Colon (tissue), 2 donors: ENCODE measurements at regions not wholly inside any gene's neighbourhood (a gene's known extent, or its start where the extent isn't known, plus 50 kb on each side); places are given as distances from the start of the nearest gene placed in this dataset.
"Not testable (repeated sequence)": the region's sequence is repeated elsewhere in the genome, so short reads cannot be mapped to it uniquely, and the experiment has no call there.

Experiments
- FAIRE-seq: peaks from 2 replicates; lab custom pipeline; 2012; peaks lifted over from hg19 to GRCh38; lab: Jason Lieb, UNC
- donor health status: control.
- donor health status: control.

DNA sequence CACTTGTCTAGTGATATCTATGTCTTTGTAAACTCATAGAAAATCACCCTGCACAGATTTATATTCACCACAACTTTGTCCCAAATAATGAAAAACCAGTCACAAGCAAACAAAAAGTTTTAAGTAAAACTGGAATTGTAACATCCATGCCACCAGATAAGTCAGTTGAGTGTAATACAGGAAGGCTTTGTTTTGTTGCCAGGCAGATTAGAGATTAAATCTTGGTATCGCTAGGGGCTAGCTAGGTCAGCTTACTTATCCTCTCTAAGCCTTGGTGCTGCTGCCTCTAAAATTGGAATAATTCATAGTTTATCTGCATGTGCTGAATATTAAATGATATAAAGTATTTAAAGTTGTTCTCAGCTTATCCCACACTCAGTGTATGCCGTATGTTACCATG lies 1062.5 kb downstream of the CDH9 start:
- no peak for FAIRE-seq

DNA sequence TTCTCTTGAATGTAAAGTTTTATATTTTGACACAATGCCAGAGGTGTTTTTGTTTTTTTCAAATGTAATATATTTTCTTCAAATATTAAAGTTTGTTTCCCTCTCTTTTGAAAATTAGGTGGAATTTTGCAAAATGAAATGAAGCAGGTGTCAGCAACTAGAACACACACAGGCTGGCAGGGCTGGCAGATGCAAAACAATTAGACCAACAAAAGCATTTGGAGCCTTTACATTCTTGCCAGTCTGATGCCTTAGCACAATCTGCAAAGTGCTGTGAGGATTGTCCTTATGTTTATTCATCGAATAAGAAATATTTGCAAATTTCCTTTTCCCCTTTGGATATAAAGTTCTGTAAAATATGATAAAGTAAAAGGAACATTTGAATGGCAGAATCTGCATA lies 1063.9 kb downstream of the CDH9 start:
- no peak for FAIRE-seq

DNA sequence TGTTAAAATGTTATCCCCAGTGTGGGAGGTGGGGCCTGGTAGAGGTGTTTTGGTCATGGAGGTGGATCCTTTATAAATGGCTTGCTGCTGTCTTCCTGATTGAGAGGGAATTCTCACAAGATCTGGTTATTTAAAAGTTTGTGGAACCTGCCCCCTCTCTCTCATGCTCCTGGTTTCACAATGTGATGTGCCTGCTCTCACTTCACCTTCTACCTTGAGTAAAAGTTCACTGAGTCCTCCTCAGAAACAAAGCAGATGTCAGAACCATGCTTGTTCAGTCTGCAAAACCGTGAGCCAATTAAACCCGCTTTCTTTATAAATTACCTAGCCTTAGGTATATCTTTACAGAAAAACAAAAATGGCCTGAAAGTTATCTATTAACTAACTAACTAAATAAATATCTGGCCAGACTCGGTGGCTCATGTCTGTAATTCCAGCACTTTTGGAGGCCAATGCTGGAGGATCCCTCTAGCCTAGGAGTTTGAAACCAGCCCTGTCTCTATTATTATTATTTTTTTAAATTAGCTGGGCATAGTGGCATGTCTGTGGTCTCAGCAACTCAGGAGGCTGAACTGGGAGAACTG lies 1067.4 kb downstream of the CDH9 start:
- FAIRE-seq = no peak

GRCh38 chr5:25969042-25969441 lies 1069.3 kb downstream of the CDH9 start:
- FAIRE-seq = not testable (repeated sequence)

DNA sequence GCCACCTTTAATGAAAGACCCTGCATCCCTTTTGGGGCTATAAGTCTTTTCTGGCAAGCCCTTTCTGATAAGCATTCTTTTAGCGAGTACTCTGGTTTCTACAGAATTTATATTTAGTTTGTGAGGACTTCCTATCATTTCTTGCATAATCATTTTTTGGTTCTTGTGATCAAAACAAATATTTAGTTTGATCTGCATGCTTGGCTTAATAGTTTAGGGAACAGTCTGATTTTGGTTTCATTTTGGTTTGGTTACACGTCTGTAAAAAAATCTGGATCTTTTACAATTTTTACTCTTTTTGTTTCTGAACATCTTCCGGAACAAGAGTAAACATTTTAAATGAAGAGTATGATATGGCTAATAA lies 1074.4 kb downstream of the CDH9 start:
- FAIRE-seq = no peak

- FAIRE-seq = no peak
Measured at GRCh38 chr5:25963251-25964008, 1075.0 kb downstream of the CDH9 start.

GRCh38 chr5:25955337-25955736 lies 1083.0 kb downstream of the CDH9 start:
- no peak for FAIRE-seq

DNA sequence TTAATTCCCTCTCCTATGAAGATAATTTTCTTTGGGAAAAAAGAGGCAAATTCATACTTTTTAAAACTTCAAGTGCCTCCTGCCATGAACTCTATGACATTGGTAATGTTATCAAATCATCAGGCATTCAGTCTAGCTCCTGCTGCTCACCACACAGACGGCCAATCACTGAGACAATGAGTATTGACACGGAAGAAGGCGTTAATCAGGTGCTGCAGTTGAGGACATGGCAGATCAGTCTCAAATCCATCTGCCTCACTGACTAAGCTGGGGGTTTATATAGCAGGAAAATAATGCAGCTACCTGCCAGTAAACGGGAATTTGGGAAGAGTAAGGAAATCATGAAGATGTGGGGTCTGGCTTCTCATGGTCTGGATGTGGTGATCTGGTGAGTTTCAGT lies 1087.7 kb downstream of the CDH9 start:
- no peak for FAIRE-seq

GRCh38 chr5:25948278-25948677 lies 1090.1 kb downstream of the CDH9 start:
- no peak for FAIRE-seq

- FAIRE-seq = no peak
Measured at GRCh38 chr5:25944786-25945185, 1093.6 kb downstream of the CDH9 start.

- FAIRE-seq = no peak
Measured at GRCh38 chr5:25909163-25909562, 1129.2 kb downstream of the CDH9 start.

- FAIRE-seq = no peak
Measured at GRCh38 chr5:25905646-25906045, 1132.7 kb downstream of the CDH9 start.

DNA sequence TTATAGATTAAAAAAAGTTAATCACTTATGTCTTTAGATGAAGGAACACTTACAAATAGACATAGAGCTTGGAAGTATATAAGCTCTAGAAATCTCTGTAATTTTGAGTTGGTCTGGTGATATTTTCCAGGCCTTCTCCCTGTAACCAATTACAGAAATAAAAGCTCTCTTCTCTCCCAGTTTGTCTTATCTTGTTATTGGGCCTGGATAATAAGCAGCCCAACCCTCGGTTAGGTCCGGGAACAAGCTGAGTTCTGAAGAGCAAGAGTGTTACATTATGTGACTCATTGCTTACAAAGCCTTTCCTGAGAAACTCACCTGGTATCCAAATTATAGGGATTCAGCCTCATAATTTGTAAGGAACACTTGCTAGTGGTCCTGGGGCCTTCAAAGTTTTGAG lies 1146.2 kb downstream of the CDH9 start:
- FAIRE-seq = no peak

- FAIRE-seq = no peak
Measured at GRCh38 chr5:25891691-25892090, 1146.7 kb downstream of the CDH9 start.

- FAIRE-seq = no peak
Measured at GRCh38 chr5:25881318-25882036, 1156.9 kb downstream of the CDH9 start.

GRCh38 chr5:25863811-25864210 lies 1174.6 kb downstream of the CDH9 start:
- FAIRE-seq = no peak

DNA sequence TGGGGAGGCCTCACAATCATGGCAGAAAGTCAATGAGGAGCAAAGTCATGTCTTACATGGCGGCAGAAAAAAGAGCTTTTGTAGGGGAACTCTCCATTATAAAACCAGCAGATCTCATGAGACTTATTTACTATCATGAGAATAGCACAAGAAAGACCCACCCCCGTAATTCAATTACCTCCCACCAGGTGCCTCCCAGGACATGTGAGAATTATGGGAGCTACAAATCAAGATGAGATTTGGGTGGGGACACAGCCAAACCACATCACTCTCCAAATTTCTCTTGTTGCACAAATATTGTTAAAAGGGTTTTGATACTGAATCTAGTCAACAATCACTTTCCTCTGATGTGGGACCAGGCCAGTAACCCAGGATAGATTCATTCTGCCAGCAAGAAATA lies 1176.1 kb downstream of the CDH9 start:
- FAIRE-seq = no peak

GRCh38 chr5:25858019-25858418 lies 1180.4 kb downstream of the CDH9 start:
- no peak for FAIRE-seq

- no peak for FAIRE-seq
Measured at GRCh38 chr5:25851301-25851700, 1187.1 kb downstream of the CDH9 start.

GRCh38 chr5:25850581-25850980 lies 1187.8 kb downstream of the CDH9 start:
- FAIRE-seq = no peak

GRCh38 chr5:25849270-25849669 lies 1189.1 kb downstream of the CDH9 start:
- FAIRE-seq = no peak

DNA sequence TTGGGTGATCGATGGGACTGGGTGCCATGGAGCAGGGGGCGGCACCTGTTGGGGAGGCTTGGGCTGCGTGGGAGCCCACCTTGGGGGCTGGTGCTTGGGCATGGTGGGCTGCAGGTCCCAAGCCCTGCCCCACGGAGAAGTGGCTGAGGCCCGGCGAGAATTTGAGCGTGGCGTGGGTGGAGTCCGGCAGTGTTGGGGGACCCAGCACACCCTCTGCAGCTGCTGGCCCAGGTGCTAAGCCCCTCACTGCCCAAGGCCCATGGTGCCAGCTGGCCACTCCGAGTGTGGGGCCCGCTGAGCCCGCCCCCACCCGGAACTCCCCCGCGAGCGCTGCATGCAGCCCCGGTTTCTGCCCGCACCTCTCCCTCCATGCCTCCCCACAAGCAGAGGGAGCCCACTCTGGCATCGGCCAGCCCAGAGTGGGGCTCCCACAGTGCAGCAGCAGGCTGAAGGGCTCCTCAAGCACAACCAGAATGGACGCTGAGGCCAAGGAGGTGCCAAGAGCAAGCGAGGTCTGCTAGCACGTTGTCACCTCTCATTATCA lies 1178.6 kb upstream of the CDH10 start:
- FAIRE-seq = no peak
